Fibroblast of lung (primary cell): ENCODE measurements at regions not wholly inside any gene's neighbourhood (a gene's known extent, or its start where the extent isn't known, plus 50 kb on each side); places are given as distances from the start of the nearest gene placed in this dataset.

Source experiments
- DNase-seq, 2 donors: peaks; one replicate each; pipeline versions ENCODE4 v3.0.0 to v3.0.0-alpha.2; 2010; ENCODE audit warnings: low read depth in 2 of 2
- H2AFZ ChIP-seq: 2 replicates; pipeline ENCODE4 v1.5.1; 2012; ENCODE audit warnings: low read length, control low read depth, inconsistent platforms
- H3K27ac ChIP-seq: 2 replicates; pipeline ENCODE4 v1.5.1; 2011; ENCODE audit warnings: low read length, control low read depth; ENCODE audit not compliant: insufficient read depth
- H3K27me3 ChIP-seq: 2 replicates; pipeline ENCODE4 v1.5.1; 2011; ENCODE audit warnings: mild to moderate bottlenecking, low read length; ENCODE audit not compliant: control insufficient read depth, insufficient read depth
- H3K36me3 ChIP-seq: 2 replicates; pipeline ENCODE4 v1.5.1; 2011; ENCODE audit warnings: low read length; ENCODE audit not compliant: control insufficient read depth, insufficient read depth
- H3K4me1 ChIP-seq: 2 replicates; pipeline ENCODE4 v1.5.1; 2011; ENCODE audit warnings: low read length; ENCODE audit not compliant: control insufficient read depth, insufficient read depth; ENCODE audit errors: extremely low read depth
- H3K4me2 ChIP-seq: 2 replicates; pipeline ENCODE4 v1.5.1; 2011; ENCODE audit warnings: low read length, control low read depth; ENCODE audit not compliant: insufficient read depth; ENCODE audit errors: extremely low read depth
- H3K4me3 ChIP-seq, 4 experiments: fragments of 200-600 bp in 1 of 4; sonication (generic) in 1 of 4; replicated peaks in 1 of 4; 2 replicates each; pipeline ENCODE4 v1.5.1; 2011 to 2016; ENCODE audit warnings: low read length in 4 of 4, low read depth in 3 of 4, mild to moderate bottlenecking in 3 of 4, control low read depth in 2 of 4, inconsistent platforms in 1 of 4, mixed read lengths in 1 of 4; ENCODE audit not compliant: insufficient read depth in 1 of 4; ENCODE audit errors: control extremely low read depth in 1 of 4
- H3K79me2 ChIP-seq: 2 replicates; pipeline ENCODE4 v1.5.1; 2012; ENCODE audit warnings: mild to moderate bottlenecking, low read length, inconsistent platforms; ENCODE audit not compliant: control insufficient read depth, insufficient read depth
- H3K9ac ChIP-seq: 2 replicates; pipeline ENCODE4 v1.5.1; 2011; ENCODE audit warnings: mild to moderate bottlenecking, low read length, control low read depth; ENCODE audit not compliant: insufficient read depth
- H3K9me3 ChIP-seq: 2 replicates; pipeline ENCODE4 v1.5.1; 2012; ENCODE audit warnings: low read depth, low read length; ENCODE audit not compliant: control insufficient read depth, insufficient read depth
- H4K20me1 ChIP-seq: 2 replicates; pipeline ENCODE4 v1.5.1; 2011; ENCODE audit warnings: low read length; ENCODE audit not compliant: control insufficient read depth, insufficient read depth; ENCODE audit errors: extremely low read depth
- CTCF ChIP-seq, 2 donors: IDR thresholded peaks in 1 of 2; conservative IDR thresholded peaks in 1 of 2; 1 replicate in 1 of 2; 2 replicates in 1 of 2; pipeline ENCODE4 v1.5.1; 2011 to 2012; ENCODE audit warnings: low read length in 2 of 2, control low read depth in 1 of 2, inconsistent platforms in 1 of 2, low read depth in 1 of 2, mild to moderate bottlenecking in 1 of 2
- EZH2 ChIP-seq: IDR thresholded peaks from 2 replicates; pipeline ENCODE4 v1.5.1; 2012; ENCODE audit warnings: low read length, control low read depth, mild to moderate bottlenecking; ENCODE audit errors: missing control alignments

- H4K20me1 ChIP-seq = no peaks in the 10 kb centered on the region
- H2AFZ ChIP-seq = no peak overlapping the region
- H3K9me3 ChIP-seq = no peaks in the 10 kb centered on the region
- DNase-seq = no peak
- H3K27ac ChIP-seq = no peak overlapping the region
- no peak overlapping the region for H3K4me3 ChIP-seq
- no peak overlapping the region for H3K4me2 ChIP-seq
- H3K36me3 ChIP-seq = no peaks in the 10 kb centered on the region
- H3K9ac ChIP-seq = no peak overlapping the region
- TF ChIP-seq EZH2 = no peak
- no peak for TF ChIP-seq CTCF (conservative IDR thresholded peaks at IDR 0.05 in 1 of 2, IDR thresholded peaks at IDR 0.05 in 1 of 2; ENCODE audit: low read depth in 1 of 2, low read length in 2 of 2)
- no peaks in the 10 kb centered on the region for H3K27me3 ChIP-seq
- no peaks in the 10 kb centered on the region for H3K4me1 ChIP-seq
- no peaks in the 10 kb centered on the region for H3K79me2 ChIP-seq
Measured at GRCh38 chr1:80359666-80360065, 1353.1 kb upstream of the ADGRL4 start.

GRCh38 chr1:80349218-80349617, 1342.7 kb upstream of the ADGRL4 start:
- Histone ChIP-seq H3K4me2 (no peak overlapping the region), H3K27ac (no peak overlapping the region), H3K79me2 (no peaks in the 10 kb centered on the region), H3K4me1 (no peaks in the 10 kb centered on the region), H4K20me1 (no peaks in the 10 kb centered on the region), H3K27me3 (no peaks in the 10 kb centered on the region), H3K9me3 (no peaks in the 10 kb centered on the region), H3K36me3 (no peaks in the 10 kb centered on the region), H2AFZ (no peak overlapping the region), H3K9ac (no peak overlapping the region), H3K4me3 (no peak overlapping the region)
- no peak for DNase-seq
- TF ChIP-seq EZH2 (no peak), CTCF (conservative IDR thresholded peaks at IDR 0.05 in 1 of 2, IDR thresholded peaks at IDR 0.05 in 1 of 2; ENCODE audit: low read depth in 1 of 2, low read length in 2 of 2) (no peak)

- no peak overlapping the region for H3K4me3 ChIP-seq
- no peak overlapping the region for H3K9ac ChIP-seq
- H2AFZ ChIP-seq = no peak overlapping the region
- H3K27me3 ChIP-seq = no peaks in the 10 kb centered on the region
- H3K36me3 ChIP-seq = no peaks in the 10 kb centered on the region
- no peak for TF ChIP-seq CTCF (conservative IDR thresholded peaks at IDR 0.05 in 1 of 2, IDR thresholded peaks at IDR 0.05 in 1 of 2; ENCODE audit: low read depth in 1 of 2, low read length in 2 of 2)
- no peak overlapping the region for H3K4me2 ChIP-seq
- no peaks in the 10 kb centered on the region for H3K79me2 ChIP-seq
- no peak overlapping the region for H3K27ac ChIP-seq
- DNase-seq = no peak
- H4K20me1 ChIP-seq = no peaks in the 10 kb centered on the region
- no peaks in the 10 kb centered on the region for H3K9me3 ChIP-seq
- H3K4me1 ChIP-seq = no peaks in the 10 kb centered on the region
Measured at GRCh38 chr1:80341021-80341420, 1334.5 kb upstream of the ADGRL4 start.
